ENCODE measurements at regions not wholly inside any gene's neighbourhood (a gene's known extent, or its start where the extent isn't known, plus 50 kb on each side); places are given as distances from the start of the nearest gene placed in this dataset.

DNA sequence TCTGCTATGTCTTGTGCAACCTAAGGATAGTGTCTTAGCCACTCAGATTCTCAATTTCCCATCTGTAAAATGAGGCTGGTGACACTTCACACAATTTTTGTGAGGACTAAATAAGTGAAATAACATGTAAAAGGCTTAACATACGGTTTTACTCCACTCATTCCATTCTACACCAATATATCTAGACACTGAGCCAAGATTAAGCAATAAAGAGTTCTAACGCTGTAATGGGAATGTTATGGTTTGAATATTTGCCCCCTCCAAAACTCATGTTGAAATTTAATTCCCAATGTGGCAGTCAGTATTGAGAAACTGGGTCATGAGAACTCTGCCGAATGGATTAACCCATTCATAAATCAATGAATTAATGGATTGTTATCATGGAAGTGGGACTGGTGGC, 301.0 kb downstream of the HACE1 start:
- H4K5ac ChIP-seq (ENCODE audit: insufficient read length, low read depth, low read length): no peak overlapping the region
- DNase-seq (ENCODE audit: low read depth in 1 of 2, low spot score in 2 of 2): no peak
- peaks cover 0 to 1% of the 10 kb centered on the region in 2 experiments for H4K20me1 ChIP-seq (replicated peaks in 1 of 2; ENCODE audit: control insufficient read depth in 1 of 2, insufficient read depth in 2 of 2, low read length in 2 of 2)
- H3K9ac ChIP-seq (replicated peaks in 1 of 4; ENCODE audit: extremely low read depth in 1 of 4, low read depth in 3 of 4, low read length in 3 of 4): no peak overlapping the region
- no peaks in the 10 kb centered on the region for H3K23me2 ChIP-seq (ENCODE audit: low read depth, low read length)
- H2BK120ac ChIP-seq (replicated peaks; ENCODE audit: low read depth, low read length): no peak overlapping the region
- H3K36me3 ChIP-seq (ENCODE audit: control insufficient read depth in 2 of 4, insufficient read depth in 4 of 4, low read length in 3 of 4): no peaks in the 10 kb centered on the region; a peak in 1 of 8 replicates
- H3K79me1 ChIP-seq (ENCODE audit: low read depth, low read length): no peaks in the 10 kb centered on the region
- H3K4me2 ChIP-seq (ENCODE audit: insufficient read depth in 1 of 2, low read depth in 2 of 2, low read length in 2 of 2): no peak overlapping the region
- H2BK5ac ChIP-seq (ENCODE audit: low read depth, low read length): no peak overlapping the region
- TF ChIP-seq NRF1 (IDR thresholded peaks at IDR 0.05; ENCODE audit: low read depth, low read length): no peak
- TF ChIP-seq RNF2 (IDR thresholded peaks at IDR 0.05; ENCODE audit: borderline replicate concordance, low read depth, low read length, missing control alignments, poor library complexity, severe bottlenecking): no peak
- TF ChIP-seq HDAC2 (IDR thresholded peaks at IDR 0.05; ENCODE audit: borderline replicate concordance in 1 of 2, low read depth in 2 of 2, low read length in 2 of 2): no peak
- no peak for TF ChIP-seq MAFK (IDR thresholded peaks at IDR 0.05; ENCODE audit: low read depth, low read length)
- TF ChIP-seq PHF8 (conservative IDR thresholded peaks at IDR 0.05; ENCODE audit: low read depth, low read length): no peak
- no peak overlapping the region for H4K91ac ChIP-seq (replicated peaks; ENCODE audit: insufficient read length, low read length)
- no peaks in the 10 kb centered on the region for H3K4me1 ChIP-seq (replicated peaks in 1 of 4; ENCODE audit: control insufficient read depth in 3 of 4, insufficient read depth in 4 of 4, low read length in 3 of 4)
- FAIRE-seq: no peak
- H3K14ac ChIP-seq (ENCODE audit: insufficient read length): no peak overlapping the region
- no peak overlapping the region for H4K8ac ChIP-seq (ENCODE audit: extremely low read depth, insufficient read depth, low read length)
- no peak overlapping the region for H3K4ac ChIP-seq (replicated peaks; ENCODE audit: insufficient read length, low read depth, low read length)
- H2BK15ac ChIP-seq (ENCODE audit: low read length): no peak overlapping the region
- H2AK5ac ChIP-seq (ENCODE audit: low read depth, low read length): no peak overlapping the region
- H3K9me3 ChIP-seq (ENCODE audit: insufficient read depth in 2 of 2, low read depth in 1 of 2, low read length in 1 of 2): no peaks in the 10 kb centered on the region
- no peak overlapping the region for H3K27ac ChIP-seq (ENCODE audit: low read depth, low read length)
- H2AFZ ChIP-seq (ENCODE audit: low read length): no peak overlapping the region
- no peak overlapping the region for H3K23ac ChIP-seq (ENCODE audit: insufficient read length)
- H3K56ac ChIP-seq (replicated peaks; ENCODE audit: insufficient read length, low read depth, low read length): no peak overlapping the region
- H3K27me3 ChIP-seq (replicated peaks in 1 of 4; ENCODE audit: control insufficient read depth in 3 of 4, extremely low read depth in 1 of 4, insufficient read depth in 3 of 4, low read length in 3 of 4): no peaks in the 10 kb centered on the region
- no peak overlapping the region for H3K4me3 ChIP-seq (ENCODE audit: extremely low read depth in 1 of 4, insufficient read depth in 2 of 4, low read depth in 3 of 4, low read length in 4 of 4)
- no peak overlapping the region for H2BK12ac ChIP-seq (ENCODE audit: low read depth, low read length)
- H2BK20ac ChIP-seq (ENCODE audit: low read length): no peak overlapping the region
- no peak overlapping the region for H3K18ac ChIP-seq (ENCODE audit: extremely low read depth, low read length)
- 91% methylated on average over 3 of the region's 3 CpGs; no CpG with 5 or more reads in 1 of the 2 experiments for WGBS, 2 experiments (ENCODE audit: extremely low coverage in 1 of 2, insufficient coverage in 1 of 2, insufficient read length in 1 of 2, insufficient replicate concordance in 2 of 2, low coverage in 1 of 2, low lambda C conversion rate in 2 of 2, missing lambda C conversion rate in 1 of 2)
- H3K79me2 ChIP-seq (ENCODE audit: control insufficient read depth in 1 of 2, insufficient read depth in 2 of 2, low read length in 2 of 2): no peaks in the 10 kb centered on the region
- ChIA-PET POLR2A (ENCODE audit: partially characterized antibody) (no interaction called here), CTCF (ENCODE audit: partially characterized antibody) (no interaction called here)

Data from H1 (cell line).